ENCODE measurements at regions not wholly inside any gene's neighbourhood (a gene's known extent, or its start where the extent isn't known, plus 50 kb on each side); places are given as distances from the start of the nearest gene placed in this dataset.
"Not testable (repeated sequence)": the region's sequence is repeated elsewhere in the genome, so short reads cannot be mapped to it uniquely, and the experiment has no call there.

GRCh38 chr4:49323573-49323940 is 337.5 kb downstream of the CWH43 start:
- not testable (repeated sequence) for DNase-seq (ENCODE audit: low read depth)

All from GM04504 (cell line).